NCI-H748 treated with DMSO at 0.1 percent for 48 hours (cell line): ENCODE measurements at regions not wholly inside any gene's neighbourhood (a gene's known extent, or its start where the extent isn't known, plus 50 kb on each side); places are given as distances from the start of the nearest gene placed in this dataset.

Experiments used
- DNase-seq: peaks from one replicate; lab custom pipeline; 2025; lab: John Stamatoyannopoulos, UW

- DNase-seq, result no peak
These were observed 69.5 kb upstream of the TUSC7 start for GRCh38 chr3:116640109-116640508.

DNA sequence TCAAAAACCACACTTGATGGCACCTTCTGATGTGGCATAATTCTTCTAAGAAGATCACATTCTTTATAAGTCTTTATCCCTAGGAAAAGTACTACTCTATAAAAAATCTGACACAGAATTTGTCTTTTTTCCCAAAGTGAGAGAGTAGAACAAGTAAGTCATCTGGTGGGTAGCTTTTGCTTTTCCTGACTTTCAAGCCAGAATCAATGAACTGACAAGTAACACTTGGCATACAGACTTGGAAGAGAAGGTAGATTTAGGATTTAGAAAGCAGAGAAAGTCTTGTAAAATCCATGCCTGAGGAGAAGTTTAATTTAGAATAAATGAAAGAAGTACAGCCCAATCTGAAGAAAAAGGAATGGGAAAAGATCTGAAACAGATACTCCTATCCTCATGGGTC, 66.6 kb upstream of the TUSC7 start:
- no peak for DNase-seq

- no peak for DNase-seq
These were observed 61.6 kb upstream of the TUSC7 start for GRCh38 chr3:116647996-116648395.
